Testis (tissue), 2 donors: ENCODE measurements at regions not wholly inside any gene's neighbourhood (a gene's known extent, or its start where the extent isn't known, plus 50 kb on each side); places are given as distances from the start of the nearest gene placed in this dataset.

ENCODE experiments used
- POLR2A ChIP-seq: fragments of 450-650 bp; IDR thresholded peaks from one replicate; pipeline ENCODE4 v1.6.1; 2017; ENCODE audit warnings: antibody characterized with exemption, mild to moderate bottlenecking, moderate library complexity
- TF ChIP-seq, protein P1 (sequence below), 3 experiments: fragments of 450-650 bp in 2 of 3; fragments of 200-600 bp in 1 of 3; sonication (generic) in 1 of 3; IDR thresholded peaks; one replicate each; pipeline ENCODE4 v1.5.1; 2016 to 2019; ENCODE audit warnings: antibody characterized with exemption in 3 of 3, mild to moderate bottlenecking in 2 of 3, moderate library complexity in 1 of 3

DNA sequence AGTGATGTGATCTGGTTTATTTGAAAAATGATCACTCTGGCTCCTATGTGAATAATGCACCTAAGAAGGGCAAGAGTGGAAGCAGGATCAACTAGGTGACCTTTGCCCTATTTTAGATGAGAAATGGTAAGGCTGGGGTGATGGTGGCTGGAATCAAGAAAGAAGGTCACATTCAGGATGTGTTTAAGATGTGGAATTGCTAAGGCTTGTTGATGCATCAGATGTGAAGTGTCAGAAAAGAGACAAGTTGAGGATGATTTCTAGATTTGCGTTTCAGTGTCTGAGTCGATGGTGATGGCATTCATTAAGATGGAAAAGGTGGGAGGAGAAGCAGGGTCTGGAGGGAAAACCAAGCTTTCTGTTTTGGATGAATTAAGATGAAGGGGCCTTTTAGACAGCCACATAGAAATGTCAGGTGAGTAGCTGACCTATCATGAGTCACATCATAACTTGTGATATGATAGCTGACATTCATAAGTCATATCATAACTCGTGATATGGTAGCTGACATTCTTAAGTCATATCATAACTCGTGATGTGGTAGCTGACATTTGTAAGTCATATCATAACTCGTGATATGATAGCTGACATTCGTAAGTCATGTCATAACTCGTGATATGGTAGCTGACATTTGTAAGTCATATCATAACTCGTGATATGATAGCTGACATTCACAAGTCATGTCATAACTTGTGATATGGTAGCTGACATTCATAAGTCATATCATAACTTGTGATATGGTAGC is 101.2 kb upstream of the SEC11C start:
- TF ChIP-seq, protein P1, sequence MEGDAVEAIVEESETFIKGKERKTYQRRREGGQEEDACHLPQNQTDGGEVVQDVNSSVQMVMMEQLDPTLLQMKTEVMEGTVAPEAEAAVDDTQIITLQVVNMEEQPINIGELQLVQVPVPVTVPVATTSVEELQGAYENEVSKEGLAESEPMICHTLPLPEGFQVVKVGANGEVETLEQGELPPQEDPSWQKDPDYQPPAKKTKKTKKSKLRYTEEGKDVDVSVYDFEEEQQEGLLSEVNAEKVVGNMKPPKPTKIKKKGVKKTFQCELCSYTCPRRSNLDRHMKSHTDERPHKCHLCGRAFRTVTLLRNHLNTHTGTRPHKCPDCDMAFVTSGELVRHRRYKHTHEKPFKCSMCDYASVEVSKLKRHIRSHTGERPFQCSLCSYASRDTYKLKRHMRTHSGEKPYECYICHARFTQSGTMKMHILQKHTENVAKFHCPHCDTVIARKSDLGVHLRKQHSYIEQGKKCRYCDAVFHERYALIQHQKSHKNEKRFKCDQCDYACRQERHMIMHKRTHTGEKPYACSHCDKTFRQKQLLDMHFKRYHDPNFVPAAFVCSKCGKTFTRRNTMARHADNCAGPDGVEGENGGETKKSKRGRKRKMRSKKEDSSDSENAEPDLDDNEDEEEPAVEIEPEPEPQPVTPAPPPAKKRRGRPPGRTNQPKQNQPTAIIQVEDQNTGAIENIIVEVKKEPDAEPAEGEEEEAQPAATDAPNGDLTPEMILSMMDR (IDR thresholded peaks at IDR 0.05) = no peak
- no peak for TF ChIP-seq POLR2A
